ENCODE measurements at regions not wholly inside any gene's neighbourhood (a gene's known extent, or its start where the extent isn't known, plus 50 kb on each side); places are given as distances from the start of the nearest gene placed in this dataset.
"Not testable (repeated sequence)": the region's sequence is repeated elsewhere in the genome, so short reads cannot be mapped to it uniquely, and the experiment has no call there.

DNA sequence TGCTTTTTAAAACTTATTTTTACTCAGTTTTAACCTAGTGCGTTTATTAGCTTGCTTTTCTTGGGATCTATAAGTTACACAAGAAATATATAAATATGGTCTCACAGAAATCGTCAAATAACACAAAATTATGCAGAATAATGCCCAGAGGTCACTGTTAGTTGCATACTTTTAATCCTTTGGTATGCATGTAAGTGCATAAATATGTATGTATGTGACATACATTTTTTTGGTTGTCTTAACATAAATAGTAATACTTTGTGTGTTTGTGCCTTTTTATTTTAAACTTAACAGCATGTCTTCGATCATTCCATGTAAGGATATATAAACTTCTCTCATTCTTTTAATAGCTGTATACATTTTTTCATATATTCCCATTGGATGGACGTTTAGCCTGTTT lies 459.6 kb downstream of the PCNX1 start:
- DNase-seq: no peak

DNA sequence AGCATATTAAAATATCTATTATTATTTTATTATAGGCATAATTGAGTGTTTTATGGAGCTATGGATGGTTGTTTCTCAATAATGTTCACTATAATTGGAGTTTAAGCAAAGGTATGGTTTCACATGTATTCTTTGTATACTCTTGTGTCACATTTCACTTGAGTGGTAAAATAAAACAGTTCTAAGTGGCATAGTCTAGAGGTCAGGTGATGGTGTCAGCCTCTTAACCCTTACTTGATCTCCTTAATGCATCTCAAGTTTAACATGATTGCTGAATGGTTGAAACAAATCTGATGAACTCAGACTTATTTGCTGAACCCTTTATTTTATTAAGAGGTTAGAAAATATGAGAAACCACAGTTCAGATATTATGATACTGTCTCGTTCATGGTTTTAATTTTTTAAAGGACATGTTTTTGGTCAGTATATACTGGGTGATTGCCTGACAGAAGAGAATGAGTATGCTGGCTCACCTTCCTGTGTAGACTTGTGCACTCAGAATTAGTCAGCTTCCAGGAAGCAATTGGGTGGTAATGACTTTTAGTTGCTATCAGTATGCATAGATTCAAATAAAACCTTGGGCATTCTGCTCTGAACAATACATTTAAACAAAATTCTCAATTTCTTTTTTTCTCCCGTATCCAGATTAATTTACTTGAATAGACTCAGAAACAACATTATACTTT lies 464.6 kb downstream of the PCNX1 start:
- no peak for DNase-seq

DNA sequence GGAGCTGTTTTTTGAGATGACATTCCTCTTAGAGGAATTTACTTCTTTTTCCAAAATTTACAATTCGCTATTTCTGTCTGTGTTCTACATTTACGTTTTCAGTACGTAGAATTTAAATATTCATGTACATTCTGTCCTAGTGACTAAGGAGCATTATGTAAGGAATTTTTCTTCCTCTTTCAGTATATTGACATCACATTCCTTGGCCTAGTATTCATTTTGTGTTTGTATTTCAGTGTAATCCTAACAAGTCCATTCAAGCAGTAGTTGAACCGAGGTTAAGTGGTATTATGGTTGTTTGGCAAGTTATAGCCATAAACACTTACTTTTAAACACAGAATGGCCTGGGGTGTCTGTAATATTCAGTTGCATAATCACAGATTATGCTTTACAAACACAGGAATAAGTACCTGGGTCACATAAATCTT lies 465.2 kb downstream of the PCNX1 start:
- no peak for DNase-seq

DNA sequence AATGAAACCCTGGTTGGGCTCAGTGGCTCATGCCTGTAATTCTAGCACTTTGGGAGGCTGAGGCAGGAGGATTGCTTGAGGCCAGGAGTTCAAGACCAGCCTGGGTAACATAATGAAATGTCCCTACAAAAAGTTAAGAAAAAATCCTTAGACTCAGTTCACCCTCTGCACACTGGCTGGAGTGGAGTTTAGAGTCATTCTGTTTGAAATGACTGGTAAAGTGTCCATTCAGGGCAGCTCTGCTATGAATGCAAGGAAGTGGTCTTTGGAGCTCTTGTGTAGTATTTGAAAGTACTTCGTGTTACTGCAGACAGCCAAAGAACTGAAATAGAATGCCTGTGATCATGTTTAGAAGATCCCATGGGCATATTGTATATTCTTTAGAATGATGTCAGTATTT lies 466.5 kb downstream of the PCNX1 start:
- DNase-seq: no peak

DNA sequence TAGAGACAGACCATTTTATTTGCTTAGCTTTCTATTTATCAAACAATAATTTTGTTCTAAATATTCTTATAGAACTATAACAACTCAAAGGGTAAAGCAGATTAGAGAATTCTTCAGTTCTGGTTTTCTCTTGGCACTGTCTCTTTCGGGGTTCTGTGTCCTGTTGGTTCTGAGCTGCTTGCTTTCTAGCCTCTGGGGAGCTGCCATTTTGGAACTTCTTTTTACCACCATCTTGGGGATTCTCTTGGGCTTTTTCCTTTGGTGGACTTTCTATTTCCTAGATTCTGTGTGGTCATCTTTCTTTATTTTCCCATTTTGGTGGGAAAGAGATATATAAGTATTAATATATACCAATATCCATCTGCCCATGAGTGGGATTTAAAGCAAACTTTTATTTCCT lies 467.7 kb downstream of the PCNX1 start:
- DNase-seq: no peak

DNA sequence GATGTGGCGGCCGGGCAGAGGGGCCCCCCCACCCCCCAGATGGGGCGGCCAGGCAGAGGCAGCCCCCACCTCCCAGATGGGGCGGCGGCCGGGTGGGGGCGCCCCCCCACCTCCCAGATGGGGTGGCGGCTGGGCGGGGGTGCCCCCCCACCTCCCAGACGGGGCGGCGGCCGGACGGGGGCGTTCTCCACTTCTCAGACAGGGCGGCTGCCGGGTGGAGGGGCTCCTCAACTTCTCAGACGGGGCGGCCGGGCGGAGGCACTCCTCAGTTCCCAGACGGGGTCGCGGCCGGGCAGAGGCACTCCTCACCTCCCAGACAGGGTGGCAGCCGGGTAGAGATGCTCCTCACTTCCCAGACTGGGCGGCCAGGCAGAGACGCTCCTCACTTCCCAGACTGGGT lies 469.8 kb downstream of the PCNX1 start:
- no peak for DNase-seq

DNA sequence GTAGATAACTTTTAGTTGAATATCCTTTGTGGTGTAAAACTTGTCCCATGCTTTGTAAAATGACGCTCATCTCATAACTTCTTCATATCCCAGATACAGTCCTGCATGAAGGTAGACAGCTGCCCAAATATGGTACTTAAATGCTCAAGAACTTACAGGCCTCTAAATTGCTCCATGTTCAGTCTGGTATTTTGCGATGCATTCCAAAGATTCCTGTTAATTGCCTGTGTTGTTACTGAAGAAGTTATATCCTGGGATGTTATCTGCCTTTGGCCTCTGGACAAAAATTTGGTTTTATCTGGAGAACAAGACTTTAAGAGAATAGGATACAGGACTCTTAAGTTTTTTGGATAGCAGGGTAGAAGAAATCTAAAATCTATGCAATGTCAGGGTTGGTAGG lies 473.0 kb downstream of the PCNX1 start:
- DNase-seq: no peak

DNA sequence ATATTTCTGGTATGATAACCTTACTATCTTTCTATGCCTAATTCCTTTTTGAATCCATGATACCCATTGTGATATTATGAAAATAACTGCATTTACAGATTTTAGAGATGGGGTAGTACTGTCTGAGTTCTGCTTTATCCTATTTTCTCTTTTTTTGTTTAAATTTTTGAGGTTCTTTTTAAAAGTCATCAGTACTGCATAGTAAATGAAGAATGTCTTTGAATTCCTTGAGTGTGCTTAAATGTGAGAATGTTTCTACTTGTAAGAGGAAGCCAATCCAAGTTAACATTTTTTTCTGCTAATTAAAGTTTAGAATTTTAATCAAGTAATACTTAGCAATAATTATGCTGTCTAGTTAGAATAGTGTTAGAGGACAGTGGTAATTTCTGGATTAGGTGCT lies 474.6 kb downstream of the PCNX1 start:
- DNase-seq: no peak

DNA sequence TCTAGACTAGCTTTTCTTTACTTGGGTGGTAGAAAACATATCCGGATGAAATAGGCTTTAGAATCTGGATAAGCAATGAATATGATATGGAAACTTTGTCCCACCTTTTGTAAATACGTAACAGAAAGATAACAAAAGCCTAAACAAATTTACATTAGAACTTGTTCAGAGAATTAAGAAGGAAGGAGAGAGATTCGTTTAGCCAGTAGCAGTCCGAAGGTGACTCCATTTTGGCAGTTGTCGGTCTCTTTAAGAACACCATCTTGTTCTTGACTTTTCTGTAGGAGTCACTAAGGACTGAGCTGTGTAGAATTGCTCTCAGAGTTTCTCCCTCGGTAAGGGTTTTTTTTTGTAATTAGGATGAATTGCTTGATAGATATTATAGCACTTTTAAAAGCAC lies 475.1 kb downstream of the PCNX1 start:
- DNase-seq: no peak

DNA sequence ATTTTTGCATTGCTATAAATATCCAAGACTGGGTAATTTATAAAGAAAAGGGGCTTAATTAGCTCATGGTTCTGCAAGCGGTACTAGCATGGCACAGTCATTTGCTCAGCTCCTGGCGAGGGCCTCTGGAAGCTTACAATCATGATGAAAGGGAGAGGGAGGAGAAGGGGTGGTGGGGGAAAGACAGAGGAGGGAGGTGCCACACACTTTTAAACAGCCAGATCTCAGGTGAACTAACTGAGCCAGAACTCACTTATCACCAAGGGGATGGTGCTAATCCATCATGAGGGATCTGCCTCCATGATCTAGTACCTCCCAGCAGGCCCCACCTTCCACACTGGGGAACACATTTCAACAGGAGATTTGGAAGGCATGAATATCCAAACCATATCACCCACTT lies 476.3 kb downstream of the PCNX1 start:
- DNase-seq: no peak

DNA sequence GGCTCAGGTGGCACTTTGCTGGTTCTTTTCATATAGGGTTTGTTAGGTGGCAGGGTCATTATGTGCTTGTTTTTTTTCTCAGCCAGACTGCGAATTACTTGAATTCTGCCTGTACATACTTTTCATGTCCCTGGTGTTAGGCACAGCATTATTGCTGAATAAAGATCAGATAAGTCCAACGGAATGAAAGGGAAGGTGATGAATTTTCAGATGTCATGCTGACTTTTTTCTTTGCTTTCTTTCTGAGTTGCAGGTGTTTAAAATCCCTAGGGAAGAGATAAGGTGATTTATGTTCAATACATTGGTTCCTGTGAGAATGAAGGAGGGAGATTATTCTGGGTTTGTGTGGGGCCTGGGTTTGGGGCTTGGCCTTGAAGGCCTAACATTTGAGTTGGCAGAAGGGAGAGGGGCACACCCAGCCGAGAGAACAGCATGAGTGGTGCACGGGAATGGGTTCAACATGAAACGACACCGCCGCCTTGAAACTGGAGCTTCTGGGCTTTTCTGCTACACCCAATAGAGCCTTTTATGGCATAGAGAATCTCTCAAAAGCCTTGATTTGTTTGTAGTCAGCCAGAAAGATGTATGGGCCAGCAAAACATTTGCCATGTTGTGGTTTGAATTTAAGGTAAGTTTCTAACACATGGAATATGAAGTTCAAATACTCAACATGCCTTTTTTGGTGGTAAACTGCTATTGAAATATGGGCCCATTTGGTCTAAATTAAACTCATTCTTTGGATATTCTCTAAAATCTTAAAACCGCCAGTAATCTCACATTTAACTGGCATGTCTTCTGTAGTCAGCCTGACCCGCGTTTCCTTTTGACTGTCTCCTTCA lies 477.0 kb downstream of the PCNX1 start:
- no peak for DNase-seq

DNA sequence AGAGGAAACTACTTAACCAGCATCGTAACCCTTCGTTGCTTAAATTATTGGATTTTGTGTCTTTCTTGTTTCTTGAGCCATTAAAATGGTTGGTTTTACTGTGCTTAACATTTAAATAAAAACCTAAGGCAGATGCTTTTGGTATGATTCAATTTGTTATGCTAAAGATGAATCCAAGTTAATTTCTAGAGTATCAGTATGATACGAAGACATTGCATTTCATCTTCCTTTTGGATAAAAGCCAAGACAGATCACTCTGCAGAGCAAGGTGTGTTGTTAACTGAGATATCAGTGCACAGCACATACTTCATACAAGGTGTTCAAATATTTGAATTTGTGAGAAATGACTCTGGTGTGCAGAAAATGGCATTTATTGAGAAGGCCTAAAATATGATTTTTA lies 480.5 kb downstream of the PCNX1 start:
- DNase-seq: no peak

DNA sequence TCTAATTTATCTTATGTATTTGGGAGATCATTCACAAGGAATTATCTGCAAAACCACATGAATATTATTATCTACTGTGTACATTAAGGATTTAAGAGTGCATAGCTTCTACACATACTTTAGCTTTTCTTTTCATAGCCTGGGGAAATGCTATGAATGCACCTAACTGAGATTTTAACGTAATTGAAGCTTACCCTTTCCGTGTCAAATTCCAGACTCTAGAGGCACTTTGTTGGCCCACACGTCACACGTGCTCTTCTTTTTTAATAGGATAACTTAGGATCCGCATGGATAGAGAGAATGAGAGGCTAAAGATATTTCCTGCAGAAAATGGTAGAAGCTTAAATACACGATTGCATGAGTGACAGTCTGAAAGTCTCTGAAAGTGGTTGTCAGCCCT lies 481.1 kb downstream of the PCNX1 start:
- no peak for DNase-seq

DNA sequence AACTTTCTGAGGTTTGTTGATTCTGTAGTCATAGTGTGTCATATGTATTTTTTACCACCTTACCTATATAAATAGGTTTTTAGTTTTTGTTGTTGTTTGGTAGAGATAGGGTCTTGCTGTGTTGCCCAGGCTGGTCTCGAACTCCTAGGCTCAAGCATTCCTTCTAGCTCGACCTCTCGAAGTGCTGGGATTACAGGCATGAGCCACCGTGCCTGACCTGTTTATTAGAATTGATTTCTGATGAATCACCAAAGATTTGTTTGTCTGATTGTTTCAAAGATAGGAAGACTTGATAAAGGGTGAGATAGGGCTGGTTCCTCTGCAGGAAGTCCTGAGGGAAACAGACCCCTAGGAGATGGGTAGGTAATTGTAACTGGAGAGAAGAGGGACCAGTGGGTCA lies 481.6 kb downstream of the PCNX1 start:
- no peak for DNase-seq

DNA sequence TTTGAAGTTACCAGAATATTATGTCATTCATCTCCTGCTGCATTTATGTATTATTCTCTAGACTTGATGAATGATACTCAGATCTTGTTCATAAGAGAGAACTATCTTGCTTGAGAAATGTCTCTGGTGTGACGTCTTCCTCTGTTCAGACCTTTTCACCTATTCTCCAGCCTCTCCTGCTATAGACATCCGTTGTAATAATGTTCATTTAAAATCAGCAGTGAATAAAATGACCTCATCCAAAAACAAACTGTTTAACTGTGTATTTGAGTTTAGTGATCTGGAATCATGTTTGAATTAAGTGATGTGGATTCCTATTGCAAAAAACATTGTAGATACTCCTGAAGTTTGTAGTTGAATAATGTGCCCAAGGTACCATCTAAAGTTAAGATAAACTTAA lies 487.1 kb downstream of the PCNX1 start:
- DNase-seq: no peak

DNA sequence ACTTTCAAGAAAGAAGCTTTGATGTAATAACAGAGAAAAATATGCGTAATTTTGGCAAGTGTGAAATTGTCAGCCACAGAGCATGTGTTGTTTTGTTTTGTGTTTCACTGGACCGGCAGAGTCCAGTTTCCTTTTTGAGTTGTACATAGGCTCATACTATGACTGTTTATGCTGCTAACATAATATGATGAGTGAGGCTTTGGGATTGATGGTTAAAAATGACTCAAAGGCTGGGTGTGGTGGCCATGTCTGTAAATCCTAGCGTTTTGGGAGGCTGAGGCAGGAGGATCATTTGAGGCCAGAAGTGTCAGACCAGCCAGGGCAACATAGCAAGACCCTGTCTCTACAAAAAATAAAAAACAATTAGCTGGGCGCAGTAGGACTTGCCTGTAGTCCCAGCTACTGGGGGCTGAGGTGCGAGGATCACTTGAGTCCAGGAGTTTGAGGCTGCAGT lies 487.9 kb downstream of the PCNX1 start:
- no peak for DNase-seq

DNA sequence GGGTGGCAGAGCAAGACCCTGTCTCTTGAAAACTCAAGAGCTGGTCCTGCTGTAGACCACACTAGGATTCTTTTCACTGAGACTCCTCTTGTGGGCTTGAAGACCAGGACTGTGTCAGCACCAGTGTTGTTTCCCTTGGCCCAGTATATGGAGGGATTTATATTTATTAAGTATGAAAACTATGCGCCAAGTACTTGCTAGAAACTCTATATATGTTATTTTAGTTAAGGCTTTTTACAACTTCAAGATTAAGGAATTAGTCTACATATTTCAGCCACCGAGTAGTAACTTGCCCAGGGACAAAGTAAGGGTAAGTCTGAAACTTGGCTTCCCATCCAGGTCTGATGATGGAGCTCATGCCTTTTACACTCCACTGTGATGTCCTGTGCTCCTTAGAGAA lies 488.4 kb downstream of the PCNX1 start:
- no peak for DNase-seq

DNA sequence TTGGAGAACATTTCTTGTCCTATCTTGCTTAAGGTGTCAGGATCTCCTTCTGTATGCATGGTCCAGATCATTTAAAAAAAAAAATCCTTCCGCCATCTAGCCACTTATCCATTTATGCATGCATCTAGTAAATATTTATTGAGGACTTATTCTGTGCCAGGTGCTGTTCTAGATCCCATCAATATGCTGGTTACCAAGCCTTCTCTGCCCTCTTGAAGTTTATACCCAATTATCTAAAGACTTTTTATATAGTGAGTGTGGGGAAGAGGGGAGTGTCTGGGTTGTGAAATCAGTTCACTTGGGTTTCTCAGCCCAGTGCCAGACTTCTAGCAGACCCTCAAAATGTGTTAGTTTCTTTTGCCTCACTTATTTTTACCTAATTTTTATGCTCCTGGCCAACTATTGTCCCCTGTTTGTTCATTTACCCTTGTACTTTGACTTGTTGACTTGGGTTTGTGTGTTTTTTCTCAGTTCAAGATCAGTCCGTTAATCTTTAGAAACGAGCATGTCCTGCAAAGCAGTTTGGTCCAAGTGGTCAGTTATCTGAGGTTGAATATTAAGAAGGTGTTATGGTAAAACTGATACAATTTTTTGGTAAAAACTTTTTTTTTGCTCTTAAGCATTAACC lies 488.9 kb downstream of the PCNX1 start:
- no peak for DNase-seq

DNA sequence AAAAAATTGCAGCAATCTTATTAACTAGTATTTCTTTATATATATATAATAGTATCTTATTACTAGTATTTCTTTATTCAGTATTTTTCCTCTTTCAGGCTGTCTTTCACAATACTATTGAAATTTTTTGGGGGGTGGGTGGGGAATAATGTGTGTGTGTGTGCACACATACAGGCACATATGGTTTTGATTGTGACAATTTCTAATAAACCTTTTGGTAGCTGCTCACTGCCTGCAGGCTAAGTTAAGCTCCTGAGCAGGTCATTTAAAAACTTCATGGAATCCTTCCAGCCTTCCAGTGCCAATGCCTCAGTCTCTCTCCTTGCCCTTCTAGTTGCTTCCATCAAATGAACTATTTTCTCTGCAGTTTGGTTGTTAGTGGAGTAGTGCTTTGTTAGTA lies 490.1 kb downstream of the PCNX1 start:
- DNase-seq: no peak

DNA sequence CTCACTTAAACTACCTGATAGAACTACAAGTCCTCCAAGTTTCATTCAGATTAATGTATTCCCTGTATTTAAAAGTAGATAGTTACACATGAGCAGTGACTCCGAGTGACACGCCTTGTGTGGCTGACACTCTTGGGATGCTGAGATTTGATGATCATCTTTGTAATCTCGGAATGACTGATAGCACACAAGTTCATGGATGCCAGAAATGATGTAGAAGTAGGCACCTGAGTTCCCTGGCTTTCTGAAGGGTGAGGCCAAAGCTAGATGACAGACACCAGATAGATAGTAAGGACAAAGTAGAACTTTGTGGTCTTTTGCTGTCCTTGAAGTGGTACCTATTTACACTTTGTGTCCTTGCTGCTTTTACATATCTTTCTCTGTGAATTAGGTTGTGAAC lies 491.2 kb downstream of the PCNX1 start:
- DNase-seq: no peak

DNA sequence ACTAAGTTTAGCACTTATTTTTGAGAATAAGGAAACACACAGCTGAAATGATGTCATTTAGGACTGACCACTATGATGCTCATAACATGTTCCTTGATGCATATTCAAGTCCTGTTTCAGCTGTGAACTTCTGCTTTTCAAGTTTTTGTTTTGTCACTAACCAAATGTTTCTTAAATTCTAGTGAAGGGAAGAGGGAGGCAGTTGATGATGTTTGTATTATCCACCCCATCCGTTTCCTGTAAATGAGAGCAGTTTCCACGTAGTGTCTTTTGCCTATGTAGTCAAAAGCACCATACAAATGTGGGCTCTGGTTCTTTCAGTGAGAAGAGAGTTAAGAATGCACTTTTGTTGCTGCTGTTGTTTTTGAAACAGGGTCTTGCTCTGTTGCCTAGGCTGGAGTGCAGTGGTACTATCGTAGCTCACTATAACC lies 491.8 kb downstream of the PCNX1 start:
- DNase-seq: no peak

DNA sequence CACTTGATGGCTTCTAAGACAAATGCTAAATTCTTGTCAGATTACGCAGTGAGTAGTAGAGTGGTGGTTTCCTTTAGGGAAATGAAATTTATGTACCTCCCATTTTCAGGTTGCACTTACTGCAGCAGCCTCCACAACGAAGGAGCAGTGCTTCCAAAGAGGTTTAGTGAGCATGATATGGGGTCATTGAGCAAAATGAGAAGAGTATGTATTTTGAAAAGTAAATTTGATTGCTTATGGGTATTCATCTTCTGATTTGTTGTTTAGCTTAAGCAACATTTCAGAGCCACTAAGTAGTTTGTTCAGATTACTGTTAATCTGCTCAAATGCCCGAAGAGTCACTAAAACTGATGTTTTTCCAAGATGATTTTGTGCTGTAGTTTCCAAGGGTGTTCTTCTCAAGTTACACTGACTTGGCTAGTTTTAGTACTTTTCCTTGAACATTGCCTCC lies 493.6 kb downstream of the PCNX1 start:
- no peak for DNase-seq

DNA sequence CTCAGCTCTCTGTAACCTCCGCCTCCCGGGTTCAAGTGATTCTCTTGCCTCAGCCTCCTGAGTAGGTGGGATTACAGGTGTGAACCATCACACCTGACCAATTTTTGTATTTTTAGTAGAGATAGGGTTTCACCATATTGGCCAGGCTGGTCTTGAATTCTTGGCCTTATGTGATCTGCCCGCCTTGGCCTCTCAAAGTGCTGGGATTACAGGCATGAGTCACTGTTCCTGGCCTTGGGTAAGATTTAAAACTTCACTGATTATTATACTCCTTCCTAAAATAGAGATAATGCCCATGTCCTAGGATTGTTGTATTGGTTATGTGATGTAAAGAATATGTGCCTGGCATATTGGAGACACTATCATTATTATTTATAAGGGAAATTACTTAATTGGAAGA lies 495.2 kb downstream of the PCNX1 start:
- DNase-seq: not testable (repeated sequence)

DNA sequence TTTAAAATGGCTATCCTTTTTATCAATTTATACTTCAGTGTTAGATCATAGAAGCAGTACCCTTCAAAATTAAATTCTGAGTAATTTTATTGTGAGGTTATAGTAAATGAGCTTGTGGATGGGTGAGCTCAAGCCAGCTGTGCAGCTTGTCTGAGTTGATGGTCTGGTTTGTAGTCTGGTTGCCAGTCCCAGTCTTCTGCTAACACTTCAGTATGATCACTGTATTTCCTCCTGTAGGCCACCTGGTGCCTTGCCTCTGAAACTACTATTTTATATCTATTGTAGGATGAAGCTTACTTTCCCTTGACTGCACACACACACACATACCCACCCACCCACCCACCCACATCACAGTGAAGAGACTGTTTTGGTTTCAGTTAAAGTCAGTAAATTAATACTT lies 496.4 kb downstream of the PCNX1 start:
- DNase-seq: no peak

Data from activated T-cell treated with anti-CD3 and anti-CD28 coated beads, Interleukin-2, amount 50 U/mL, for 1 hour (primary cell).